Mesenchymal stem cell (in vitro differentiated cells and primary cell): ENCODE measurements at regions not wholly inside any gene's neighbourhood (a gene's known extent, or its start where the extent isn't known, plus 50 kb on each side); places are given as distances from the start of the nearest gene placed in this dataset.

ENCODE experiments used
- DNase-seq: peaks from one replicate; pipeline ENCODE4 v3.0.0-alpha.2; 2013
- H2AFZ ChIP-seq: one replicate; pipeline ENCODE4 v1.6.1; 2013; ENCODE audit warnings: low read depth, mild to moderate bottlenecking, control low read depth, inconsistent platforms, low read length, moderate library complexity
- H2AK5ac ChIP-seq: 2 replicates; pipeline ENCODE4 v1.6.1; 2013; ENCODE audit warnings: low read length, moderate library complexity, mild to moderate bottlenecking, inconsistent platforms; ENCODE audit not compliant: severe bottlenecking
- H2BK120ac ChIP-seq: one replicate; pipeline ENCODE4 v1.6.1; 2013; ENCODE audit warnings: low read depth, mild to moderate bottlenecking, inconsistent platforms, low read length, moderate library complexity
- H2BK12ac ChIP-seq, 2 experiments: one replicate each; pipeline ENCODE4 v1.6.1; 2013; ENCODE audit warnings: inconsistent platforms in 2 of 2, low read length in 2 of 2, mild to moderate bottlenecking in 2 of 2, moderate library complexity in 2 of 2, control low read depth in 1 of 2
- H2BK15ac ChIP-seq: one replicate; pipeline ENCODE4 v1.6.1; 2013; ENCODE audit warnings: mild to moderate bottlenecking, low read depth, inconsistent platforms; ENCODE audit not compliant: poor library complexity, severe bottlenecking
- H2BK5ac ChIP-seq: 2 replicates; pipeline ENCODE4 v1.6.1; 2013; ENCODE audit warnings: low read depth, mild to moderate bottlenecking, low read length, control low read depth, inconsistent platforms; ENCODE audit not compliant: poor library complexity, severe bottlenecking
- H3K14ac ChIP-seq, 2 experiments: one replicate each; pipeline ENCODE4 v1.6.1; 2013; ENCODE audit warnings: inconsistent platforms in 2 of 2, low read length in 2 of 2, control low read depth in 1 of 2, mild to moderate bottlenecking in 1 of 2, moderate library complexity in 1 of 2
- H3K18ac ChIP-seq, 2 experiments: one replicate each; pipeline ENCODE4 v1.6.1; 2013; ENCODE audit warnings: inconsistent platforms in 2 of 2, low read length in 2 of 2, control low read depth in 1 of 2, low read depth in 1 of 2, mild to moderate bottlenecking in 1 of 2
- H3K23ac ChIP-seq, 2 experiments: one replicate each; pipeline ENCODE4 v1.6.1; 2013; ENCODE audit warnings: inconsistent platforms in 2 of 2, low read length in 2 of 2, mild to moderate bottlenecking in 2 of 2, moderate library complexity in 2 of 2, control low read depth in 1 of 2
- H3K27ac ChIP-seq: 2 replicates; pipeline ENCODE4 v1.5.1; 2013; ENCODE audit warnings: mild to moderate bottlenecking, moderate library complexity, low read length, control low read depth, inconsistent platforms; ENCODE audit not compliant: poor library complexity, severe bottlenecking
- H3K27me3 ChIP-seq, 2 experiments: 2 replicates each; pipeline versions ENCODE4 v1.6.1 to v1.7.0; 2013; ENCODE audit warnings: low read length in 2 of 2, mild to moderate bottlenecking in 2 of 2, moderate library complexity in 2 of 2, control low read depth in 1 of 2, inconsistent platforms in 1 of 2; ENCODE audit not compliant: control insufficient read depth in 1 of 2, insufficient read depth in 1 of 2
- H3K36me3 ChIP-seq, 2 experiments: 2 replicates each; pipeline versions ENCODE4 v1.6.1 to v1.7.0; 2013; ENCODE audit warnings: low read length in 2 of 2, control low read depth in 1 of 2, inconsistent platforms in 1 of 2, low read depth in 1 of 2, mild to moderate bottlenecking in 1 of 2; ENCODE audit not compliant: insufficient read depth in 2 of 2, control insufficient read depth in 1 of 2
- H3K4ac ChIP-seq, 2 experiments: one replicate each; pipeline ENCODE4 v1.6.1; 2013; ENCODE audit warnings: inconsistent platforms in 2 of 2, low read length in 2 of 2, mild to moderate bottlenecking in 2 of 2, moderate library complexity in 2 of 2, control low read depth in 1 of 2, low read depth in 1 of 2
- H3K4me1 ChIP-seq: 2 replicates; pipeline ENCODE4 v1.6.1; 2013; ENCODE audit warnings: low read depth, low read length, control low read depth; ENCODE audit not compliant: control insufficient read depth, insufficient read depth
- H3K4me2 ChIP-seq: 2 replicates; pipeline ENCODE4 v1.6.1; 2013; ENCODE audit warnings: low read length, mild to moderate bottlenecking, inconsistent platforms; ENCODE audit not compliant: poor library complexity, severe bottlenecking
- H3K4me3 ChIP-seq, 2 experiments: 2 replicates each; pipeline versions ENCODE4 v1.5.1 to v1.7.0; 2013; ENCODE audit warnings: low read length in 2 of 2, mild to moderate bottlenecking in 2 of 2, control low read depth in 1 of 2, low read depth in 1 of 2; ENCODE audit not compliant: insufficient read depth in 1 of 2
- H3K79me1 ChIP-seq: replicated peaks from 2 replicates; pipeline ENCODE4 v1.6.1; 2013; ENCODE audit warnings: mild to moderate bottlenecking, control low read depth, low read length, inconsistent platforms; ENCODE audit not compliant: poor library complexity, severe bottlenecking
- H3K9ac ChIP-seq: 2 replicates; pipeline ENCODE4 v1.7.0; 2013; ENCODE audit warnings: mild to moderate bottlenecking, low read length, moderate library complexity
- H3K9me3 ChIP-seq: 2 replicates; pipeline ENCODE4 v1.7.0; 2013; ENCODE audit warnings: mild to moderate bottlenecking, low read length; ENCODE audit not compliant: control insufficient read depth
- H4K8ac ChIP-seq: one replicate; pipeline ENCODE4 v1.6.1; 2013; ENCODE audit warnings: inconsistent platforms, mild to moderate bottlenecking, low read length, moderate library complexity
- H4K91ac ChIP-seq: one replicate; pipeline ENCODE4 v1.6.1; 2013; ENCODE audit warnings: mild to moderate bottlenecking, low read length, inconsistent platforms
- WGBS: methylation state at CpG from one replicate; pipeline ENCODE4 v1.1.7; 2013; ENCODE audit warnings: mixed read lengths; 5-methylcytosine and 5-hydroxymethylcytosine counted together

DNA sequence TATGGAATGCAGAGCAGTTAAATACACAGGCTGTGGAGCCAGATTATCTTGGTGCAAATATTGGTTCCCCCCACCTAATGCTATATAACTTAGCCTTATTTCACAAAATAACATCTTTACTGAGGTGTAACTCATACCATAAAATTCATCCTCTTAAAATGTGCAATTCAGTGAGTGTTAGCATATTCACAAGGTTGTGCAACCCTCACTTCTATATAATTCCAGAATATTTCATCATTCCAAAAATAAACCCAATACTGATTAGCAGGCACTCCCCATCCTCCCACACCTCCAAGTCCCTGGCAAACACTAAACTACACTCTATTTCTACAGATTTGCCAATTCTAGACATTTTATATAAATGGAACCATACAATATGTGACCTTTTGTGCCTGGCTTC is 116.3 kb upstream of the CNTN1 start:
- Histone ChIP-seq H3K36me3 (no peaks in the 10 kb centered on the region), H3K14ac (no peak overlapping the region), H3K27me3 (no peaks in the 10 kb centered on the region), H4K8ac (no peak overlapping the region), H3K27ac (no peak overlapping the region), H3K4ac (no peak overlapping the region), H2BK120ac (no peak overlapping the region), H3K79me1 (no peaks in the 10 kb centered on the region), H2BK5ac (no peak overlapping the region), H3K23ac (no peak overlapping the region), H3K18ac (no peak overlapping the region), H2BK15ac (no peak overlapping the region), H3K9me3 (peaks cover 10% of the 10 kb centered on the region), H3K4me3 (no peak overlapping the region), H2AK5ac (no peak overlapping the region), H3K4me1 (no peaks in the 10 kb centered on the region), H3K9ac (no peak overlapping the region), H2AFZ (no peak overlapping the region), H4K91ac (no peak overlapping the region), H2BK12ac (no peak overlapping the region), H3K4me2 (no peak overlapping the region)
- no peak for DNase-seq

DNA sequence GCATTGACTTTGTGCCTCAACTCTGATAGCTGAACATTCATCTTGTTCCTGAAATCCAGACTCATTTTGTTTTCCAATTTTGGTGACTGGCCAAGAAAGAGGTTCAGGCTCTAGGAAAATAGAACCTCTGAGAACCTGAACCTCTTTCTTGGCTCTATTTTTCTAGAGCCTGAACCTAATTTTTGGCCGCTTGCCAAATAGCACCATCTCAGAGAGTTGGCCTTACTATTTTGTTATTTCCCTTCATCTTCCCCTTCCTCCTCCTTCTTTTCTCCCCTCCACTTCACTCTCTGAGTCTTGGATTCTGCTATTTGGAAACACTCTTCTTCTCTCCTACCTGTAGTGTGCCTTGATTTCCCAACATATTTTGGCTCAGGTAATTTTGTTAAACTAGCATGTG is 114.4 kb upstream of the CNTN1 start:
- H3K79me1 ChIP-seq, result no peaks in the 10 kb centered on the region
- WGBS, result 89% methylated on average over 1 of the region's 1 CpG
- no peak overlapping the region for H3K23ac ChIP-seq
- no peak overlapping the region for H2AFZ ChIP-seq
- no peak overlapping the region for H3K9ac ChIP-seq
- H3K27me3 ChIP-seq, result no peaks in the 10 kb centered on the region
- H3K27ac ChIP-seq, result no peak overlapping the region
- no peak overlapping the region for H2BK12ac ChIP-seq
- no peak overlapping the region for H3K4me2 ChIP-seq
- H2AK5ac ChIP-seq, result no peak overlapping the region
- no peaks in the 10 kb centered on the region for H3K36me3 ChIP-seq
- H4K91ac ChIP-seq, result no peak overlapping the region
- H4K8ac ChIP-seq, result no peak overlapping the region
- no peak overlapping the region for H2BK5ac ChIP-seq
- no peak overlapping the region for H3K4ac ChIP-seq
- H3K18ac ChIP-seq, result no peak overlapping the region
- DNase-seq, result no peak
- no peak overlapping the region for H3K4me3 ChIP-seq
- no peak overlapping the region for H2BK15ac ChIP-seq
- no peak overlapping the region for H3K14ac ChIP-seq
- H3K4me1 ChIP-seq, result no peaks in the 10 kb centered on the region
- H2BK120ac ChIP-seq, result no peak overlapping the region
- H3K9me3 ChIP-seq, result peaks cover 17% of the 10 kb centered on the region

DNA sequence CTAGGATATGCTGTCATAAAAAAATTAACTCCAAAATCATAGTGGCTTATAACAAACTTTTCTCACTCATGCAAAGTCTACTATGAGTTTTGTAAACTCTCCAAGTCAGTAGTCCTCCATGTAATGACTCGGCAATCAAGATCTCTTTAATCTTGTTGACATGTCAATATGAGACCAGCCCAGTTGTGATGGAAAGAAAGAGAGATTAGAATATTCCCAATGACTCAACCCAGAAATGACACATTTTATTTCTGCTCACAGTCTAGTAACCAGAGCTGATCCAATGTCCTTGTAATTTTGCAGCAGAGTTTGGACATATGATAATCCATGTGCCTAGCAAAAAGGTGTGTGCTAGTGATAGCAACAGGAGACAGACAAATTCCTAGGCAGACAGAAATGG is 112.6 kb upstream of the CNTN1 start:
- Histone ChIP-seq H2BK5ac (no peak overlapping the region), H3K9me3 (peaks cover 17% of the 10 kb centered on the region), H2BK120ac (no peak overlapping the region), H3K14ac (no peak overlapping the region), H4K91ac (no peak overlapping the region), H3K4me2 (no peak overlapping the region), H4K8ac (no peak overlapping the region), H3K79me1 (no peaks in the 10 kb centered on the region), H3K4me3 (no peak overlapping the region), H3K36me3 (no peaks in the 10 kb centered on the region), H3K27me3 (no peaks in the 10 kb centered on the region), H3K23ac (no peak overlapping the region), H2BK12ac (no peak overlapping the region), H2AK5ac (no peak overlapping the region), H3K9ac (no peak overlapping the region), H3K4me1 (no peaks in the 10 kb centered on the region), H3K27ac (no peak overlapping the region), H3K18ac (no peak overlapping the region), H3K4ac (no peak overlapping the region), H2AFZ (no peak overlapping the region), H2BK15ac (no peak overlapping the region)
- no peak for DNase-seq
- 60% methylated on average over 1 of the region's 1 CpG for WGBS

- Histone ChIP-seq H2AK5ac (no peak overlapping the region), H2BK15ac (no peak overlapping the region), H2AFZ (no peak overlapping the region), H3K79me1 (no peaks in the 10 kb centered on the region), H2BK5ac (no peak overlapping the region), H3K27me3 (no peaks in the 10 kb centered on the region), H4K8ac (no peak overlapping the region), H3K23ac (no peak overlapping the region), H2BK12ac (no peak overlapping the region), H3K36me3 (no peaks in the 10 kb centered on the region), H3K18ac (no peak overlapping the region), H3K4me3 (no peak overlapping the region), H3K4me1 (no peaks in the 10 kb centered on the region), H4K91ac (no peak overlapping the region), H3K27ac (no peak overlapping the region), H3K4ac (no peak overlapping the region), H3K14ac (no peak overlapping the region), H3K9me3 (peaks cover 17% of the 10 kb centered on the region), H3K4me2 (no peak overlapping the region), H2BK120ac (no peak overlapping the region), H3K9ac (no peak overlapping the region)
- 90% methylated on average over 2 of the region's 2 CpGs for WGBS
- no peak for DNase-seq
These were observed 111.9 kb upstream of the CNTN1 start for GRCh38 chr12:40580346-40580745.
